GM19452 (cell line): ENCODE measurements at regions not wholly inside any gene's neighbourhood (a gene's known extent, or its start where the extent isn't known, plus 50 kb on each side); places are given as distances from the start of the nearest gene placed in this dataset.
A peak's percentile ranks its signal among the peaks of the same experiment; 100 is the strongest.
"Not testable (repeated sequence)": the region's sequence is repeated elsewhere in the genome, so short reads cannot be mapped to it uniquely, and the experiment has no call there.

ENCODE experiments used
- ATAC-seq: cut with Tn5 transposase; IDR thresholded peaks from one replicate; pipeline ENCODE4 v1.9.1; 2021; ENCODE audit not compliant: unreplicated experiment

DNA sequence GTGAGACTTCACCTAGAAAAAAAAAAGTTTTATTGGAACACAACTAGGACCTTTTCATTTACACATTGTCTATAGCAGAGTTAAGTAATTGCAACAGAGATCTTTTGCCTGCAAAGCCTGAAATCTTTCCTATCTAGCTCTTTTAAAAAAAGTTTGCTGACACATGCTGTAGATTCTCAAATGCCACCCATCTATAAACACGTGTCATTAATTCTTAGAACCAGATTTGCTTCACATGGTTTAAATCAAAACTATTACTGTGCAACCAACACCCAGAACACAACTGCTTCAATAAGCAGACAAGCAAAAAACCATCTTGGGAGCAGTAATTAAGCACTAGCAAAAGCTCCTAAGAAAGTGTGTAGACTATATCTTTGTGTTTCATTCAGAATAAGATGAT lies 55.0 kb downstream of the OXSM start:
- no peak for ATAC-seq

DNA sequence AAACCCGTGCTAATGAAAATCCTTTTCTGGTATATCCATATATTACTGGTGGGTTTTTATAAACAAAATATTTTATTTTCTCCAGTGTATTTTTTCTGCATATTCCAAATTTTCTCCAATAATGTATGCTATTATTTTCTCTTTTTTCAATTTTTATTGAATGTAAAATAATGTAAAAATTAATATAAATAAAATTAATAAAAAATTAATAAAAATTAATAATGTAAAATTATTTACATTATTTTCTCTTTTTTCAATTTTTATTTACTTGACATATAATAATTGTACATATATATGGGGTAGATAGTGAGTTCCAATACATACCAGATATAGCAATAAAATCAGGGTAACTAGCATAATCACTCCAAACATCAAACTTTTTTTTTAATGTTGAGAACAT lies 56.4 kb downstream of the OXSM start:
- no peak for ATAC-seq

DNA sequence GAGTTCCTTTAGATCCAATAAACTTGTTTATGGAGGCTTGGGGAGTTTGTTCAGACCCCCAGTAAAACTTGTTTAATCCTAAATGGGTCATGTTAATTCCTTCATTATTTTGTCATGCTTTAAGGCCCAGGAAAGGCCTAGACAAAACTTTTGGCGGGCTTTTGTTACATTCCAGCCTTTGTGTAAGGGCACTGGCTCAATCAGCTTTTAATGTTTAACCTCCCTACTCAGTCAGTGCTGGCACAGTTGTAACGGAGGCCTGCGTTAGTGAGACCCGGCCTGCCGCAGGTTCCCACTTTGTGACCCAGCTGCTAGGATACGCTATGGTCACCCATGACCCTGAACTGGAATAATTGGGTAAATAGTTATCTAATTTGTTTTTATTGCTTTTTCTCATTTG lies 59.2 kb downstream of the OXSM start:
- no peak for ATAC-seq

DNA sequence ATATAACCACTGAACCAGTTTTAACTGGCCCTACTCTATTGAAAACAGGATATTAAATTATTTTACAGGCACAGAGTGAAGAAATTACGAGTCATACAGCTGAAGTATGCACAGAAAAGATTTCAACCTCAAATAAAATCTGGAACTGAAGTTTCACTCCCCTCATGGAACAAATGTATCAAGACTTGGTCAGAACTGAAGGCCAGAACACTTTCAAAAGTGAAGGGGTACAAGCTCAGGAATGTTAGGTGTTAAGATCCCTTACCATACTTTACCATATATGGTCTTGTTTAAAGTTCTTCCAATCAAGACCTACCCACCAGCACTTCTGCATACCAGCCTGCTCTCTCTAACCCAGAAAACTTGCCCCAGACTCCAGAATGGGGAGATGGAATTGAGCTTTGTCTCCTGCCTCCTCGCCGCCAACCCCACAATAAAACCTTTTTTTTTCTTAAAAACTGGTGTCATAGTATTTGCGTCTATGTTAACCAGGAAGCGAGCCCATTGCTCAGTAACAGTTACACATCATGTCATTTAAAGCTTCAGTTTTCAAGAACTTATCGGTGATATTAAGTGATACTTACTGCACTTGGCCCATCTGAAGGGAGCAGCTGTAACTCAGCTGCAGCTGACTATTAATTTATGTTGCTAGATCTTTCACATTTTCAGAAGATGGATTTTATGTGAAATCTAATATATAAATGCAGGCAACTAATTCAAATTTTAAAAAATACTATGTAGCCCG lies 59.9 kb downstream of the OXSM start:
- no peak for ATAC-seq

DNA sequence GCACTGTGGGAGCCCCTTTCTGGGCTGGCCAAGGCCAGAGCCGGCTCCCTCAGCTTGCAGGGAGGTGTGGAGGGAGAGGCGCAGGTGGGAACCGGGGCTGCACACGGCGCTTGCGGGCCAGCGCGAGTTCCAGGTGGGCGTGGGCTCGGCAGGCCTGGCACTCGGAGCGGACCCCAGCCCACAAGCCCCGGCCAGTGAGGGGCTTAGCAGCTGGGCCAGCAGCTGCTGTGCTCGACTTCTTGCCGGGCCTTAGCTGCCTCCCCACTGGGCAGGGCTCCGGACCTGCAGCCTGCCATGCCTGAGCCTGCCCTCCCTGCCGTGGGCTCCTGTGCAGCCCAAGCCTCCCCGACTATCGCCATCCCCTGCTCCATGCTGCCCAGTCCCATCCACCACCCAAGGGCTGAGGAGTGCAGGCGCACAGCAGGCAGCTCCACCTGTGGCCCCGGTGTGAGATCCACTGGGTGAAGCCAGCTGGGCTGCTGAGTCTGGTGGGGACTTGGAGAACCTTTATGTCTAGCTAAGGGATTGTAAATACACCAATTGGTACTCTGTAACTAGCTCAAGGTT lies 61.9 kb downstream of the OXSM start:
- ATAC-seq = not testable (repeated sequence)

DNA sequence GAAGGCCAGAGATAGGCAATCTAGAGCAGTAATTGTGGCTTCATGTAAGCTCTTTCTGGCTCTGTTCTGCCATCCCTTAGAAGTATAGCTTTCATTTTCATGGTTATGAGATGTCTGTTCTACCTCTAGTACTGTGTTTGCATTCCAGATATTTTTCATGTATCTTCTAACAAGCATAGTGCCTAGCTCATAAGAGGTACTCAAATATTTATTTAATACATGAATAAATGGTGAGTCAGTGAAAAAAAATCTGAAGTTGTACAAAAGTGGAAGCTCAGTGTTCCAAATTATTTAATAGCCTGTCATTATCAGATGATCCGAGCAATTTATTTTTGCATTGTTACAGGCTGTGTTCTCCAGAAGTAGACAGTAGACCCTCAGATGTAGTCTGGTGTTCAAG lies 64.3 kb downstream of the OXSM start:
- no peak for ATAC-seq

DNA sequence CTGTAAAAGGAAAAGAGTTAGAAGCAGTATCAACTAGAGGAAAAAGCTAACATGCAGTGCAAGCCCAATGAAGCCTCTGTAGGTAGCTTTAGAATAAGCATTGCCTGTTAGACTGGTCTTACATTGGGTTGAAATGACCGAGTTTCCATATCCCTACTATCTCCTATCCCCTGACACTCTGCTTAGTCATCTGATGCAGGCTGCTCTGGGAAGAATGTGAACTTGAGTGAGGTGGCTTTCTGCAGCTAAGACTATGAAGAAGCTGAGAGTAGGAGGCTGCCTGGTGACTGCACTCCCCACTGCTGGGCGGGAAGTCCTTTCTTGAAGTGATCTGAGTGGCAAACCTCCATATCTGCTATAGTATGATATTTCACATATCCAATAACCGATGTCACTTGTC lies 64.7 kb downstream of the OXSM start:
- ATAC-seq = no peak

DNA sequence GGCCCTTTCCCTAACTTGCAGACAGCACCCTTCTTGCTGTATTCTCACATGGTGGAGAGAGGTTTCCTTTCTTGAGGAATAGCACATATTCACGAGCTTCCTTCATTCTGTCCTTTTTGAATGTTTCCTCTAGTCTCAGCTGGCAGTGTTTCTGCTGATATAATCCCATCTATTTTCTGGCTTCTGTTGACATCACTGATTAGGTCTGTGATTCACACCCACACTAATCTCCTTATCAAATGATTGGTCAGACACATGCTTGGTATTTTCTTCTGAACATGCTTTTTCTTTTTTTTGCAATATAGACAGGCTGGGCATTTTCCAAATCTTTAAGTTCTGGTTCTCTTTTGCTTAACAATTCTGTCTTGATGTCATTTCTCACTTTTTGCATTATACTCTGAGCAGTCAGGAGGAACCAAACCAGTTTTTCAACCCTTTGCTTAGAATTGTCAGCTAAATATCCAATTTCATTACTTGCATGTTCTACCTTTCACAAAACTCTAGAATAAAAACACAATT lies 65.4 kb downstream of the OXSM start:
- no peak for ATAC-seq

DNA sequence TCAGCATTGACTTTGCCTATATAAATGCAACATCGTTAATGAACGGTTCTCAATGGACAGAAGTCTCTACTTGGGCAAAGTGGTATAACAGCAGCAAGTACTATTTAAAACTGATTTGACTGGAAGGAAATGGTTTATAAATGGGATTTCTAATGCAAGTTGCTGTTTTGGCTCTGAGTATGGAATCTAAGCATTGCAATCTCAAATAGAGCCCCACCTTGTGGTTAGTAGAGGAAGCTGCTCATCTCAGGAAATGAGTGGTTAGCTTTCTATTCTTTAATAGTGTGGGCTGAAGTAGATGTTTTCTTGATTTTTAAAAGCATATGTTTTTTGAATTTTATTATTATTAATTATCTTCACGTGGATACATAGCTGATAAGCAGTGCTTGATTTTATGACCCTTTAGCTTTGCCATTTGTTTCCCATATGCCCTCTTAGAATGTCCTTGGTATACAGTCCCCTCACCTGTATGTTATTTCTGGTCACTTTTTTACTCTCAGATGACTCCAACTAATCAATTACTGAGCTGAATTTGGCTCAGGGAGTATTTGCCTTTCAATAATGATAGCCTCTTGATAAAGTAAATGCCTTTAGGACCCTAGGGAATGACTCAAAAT lies 67.1 kb downstream of the OXSM start:
- ATAC-seq = peak; percentile 96

DNA sequence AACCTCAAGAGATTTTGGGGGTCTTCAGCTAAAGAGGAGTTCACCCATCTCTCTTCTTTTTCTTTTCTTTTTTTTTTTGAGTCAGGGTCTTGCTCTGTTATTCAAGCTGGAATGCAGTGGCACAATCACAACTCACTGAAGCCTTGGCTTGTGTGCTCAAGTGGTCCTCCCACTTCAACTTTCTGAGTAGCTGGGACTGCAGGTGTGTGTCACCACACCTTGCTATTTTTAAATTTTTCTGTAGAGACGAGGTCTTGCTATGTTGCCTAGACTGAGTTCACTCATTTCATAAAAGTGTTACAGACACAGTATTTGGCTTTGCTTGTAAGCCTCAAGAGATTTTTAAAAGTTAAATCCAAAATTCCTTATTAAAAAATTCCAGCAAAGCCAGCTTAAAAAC lies 71.7 kb downstream of the OXSM start:
- no peak for ATAC-seq

DNA sequence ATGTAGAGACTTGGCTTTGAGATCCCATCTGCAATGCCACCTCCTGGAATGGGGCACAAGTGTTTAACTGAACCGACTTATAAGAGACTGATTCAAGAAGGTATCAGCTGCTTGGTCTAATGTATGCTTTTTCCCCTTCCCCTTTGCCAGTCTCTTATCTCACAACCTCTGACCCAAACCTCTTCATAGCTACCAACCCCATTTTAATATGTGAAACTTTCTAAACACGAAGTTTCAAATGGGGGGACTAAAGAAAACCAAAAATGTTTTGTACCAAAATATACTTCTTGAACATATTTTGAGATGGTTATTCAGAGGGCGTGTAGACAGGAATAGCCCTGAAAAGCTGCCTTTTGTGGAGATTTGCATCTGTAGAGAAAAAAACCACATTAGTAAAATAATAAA lies 73.1 kb downstream of the OXSM start:
- no peak for ATAC-seq

DNA sequence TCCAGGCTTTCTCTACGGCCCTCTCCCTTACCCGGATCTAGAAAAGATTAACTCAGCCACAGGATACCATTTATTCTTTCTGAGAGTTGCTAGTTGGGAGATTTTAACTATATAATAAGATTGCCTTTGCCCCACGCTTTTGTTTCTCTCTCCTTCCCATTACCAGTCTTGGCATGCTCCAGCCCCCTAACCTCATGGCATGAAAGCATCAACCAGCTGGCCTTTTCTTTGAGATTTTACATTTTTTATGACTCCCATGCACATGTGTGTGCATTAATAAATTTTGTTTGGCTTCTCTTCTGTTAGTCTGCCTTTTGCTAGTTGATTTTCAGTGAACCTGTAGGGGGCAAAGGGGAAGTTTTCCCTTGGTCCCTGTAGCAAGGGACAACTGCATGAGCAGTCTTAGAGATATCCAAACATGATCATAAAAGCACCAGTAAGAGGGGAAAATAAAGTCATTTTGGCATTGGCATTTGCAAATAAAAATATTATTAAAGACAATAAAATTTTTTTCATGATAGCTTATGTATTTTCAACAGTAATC lies 73.6 kb downstream of the OXSM start:
- no peak for ATAC-seq

DNA sequence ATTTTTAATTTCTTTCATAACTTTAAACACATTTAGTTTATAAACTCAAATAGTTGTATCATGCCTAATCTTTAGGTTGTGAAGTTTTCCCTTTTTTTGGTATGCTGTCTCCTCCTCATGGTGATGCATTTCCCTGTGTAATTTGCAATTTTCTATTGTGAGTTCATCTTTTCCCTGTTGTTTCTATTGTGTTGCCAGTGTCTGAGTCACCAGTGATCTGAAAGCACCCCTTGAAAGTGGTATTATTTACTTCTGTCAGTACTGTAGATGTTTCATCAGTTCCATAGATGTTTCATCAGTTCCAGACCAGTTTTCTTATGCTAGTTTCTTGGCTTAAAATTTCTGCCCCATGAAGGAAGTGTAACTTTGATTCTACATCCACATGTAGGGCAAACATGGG lies 80.6 kb downstream of the OXSM start:
- no peak for ATAC-seq

DNA sequence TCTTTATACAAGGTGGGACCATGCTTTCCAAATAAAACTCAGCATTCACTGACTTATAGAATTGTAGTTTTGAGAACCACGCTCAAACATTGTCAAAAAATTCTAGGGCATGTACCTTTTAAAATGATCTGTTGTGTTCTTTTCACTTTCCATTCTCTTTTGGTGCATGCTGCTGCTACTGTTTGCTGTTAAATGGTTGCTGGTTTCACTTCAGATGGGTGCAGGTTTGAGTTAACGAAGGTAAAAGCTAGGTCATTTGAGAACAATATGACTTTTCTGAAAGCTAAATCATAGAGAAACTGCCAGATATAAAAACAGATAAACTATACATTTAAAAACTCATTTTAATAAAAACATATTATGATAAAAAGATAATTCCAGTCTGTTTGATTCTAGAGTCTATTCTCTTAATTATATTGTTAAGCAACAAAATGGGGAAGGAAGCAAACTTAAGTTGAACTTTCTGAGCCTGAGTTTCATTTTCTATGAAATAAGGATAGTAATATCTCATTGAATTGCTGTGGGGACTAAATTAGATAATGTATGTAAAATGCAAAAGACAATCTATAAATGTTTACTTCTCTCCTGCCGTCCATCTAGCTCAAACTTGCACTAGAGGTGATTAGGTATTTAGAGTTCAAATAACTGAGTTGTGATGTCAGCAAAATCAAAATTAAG lies 82.4 kb downstream of the OXSM start:
- ATAC-seq = peak; percentile 93

DNA sequence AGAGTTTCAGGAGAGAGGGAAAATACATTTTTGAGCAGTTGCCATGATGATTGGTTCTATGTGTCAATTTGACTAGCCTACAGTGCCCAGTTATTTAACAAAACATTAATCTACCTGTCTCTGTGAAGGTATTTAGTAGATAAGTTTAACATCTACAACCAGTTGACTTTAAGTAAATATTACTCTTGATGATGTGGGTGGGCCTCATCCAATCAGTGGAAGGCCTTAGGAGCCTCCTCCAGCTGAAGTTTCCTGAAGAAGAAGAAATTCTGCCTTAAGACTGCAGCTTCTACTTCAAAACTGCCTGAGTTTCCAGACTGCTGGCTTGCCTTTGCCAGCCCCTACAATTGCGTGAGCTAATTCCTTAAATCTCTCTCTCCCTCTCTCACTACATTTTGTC lies 93.6 kb downstream of the OXSM start:
- no peak for ATAC-seq

DNA sequence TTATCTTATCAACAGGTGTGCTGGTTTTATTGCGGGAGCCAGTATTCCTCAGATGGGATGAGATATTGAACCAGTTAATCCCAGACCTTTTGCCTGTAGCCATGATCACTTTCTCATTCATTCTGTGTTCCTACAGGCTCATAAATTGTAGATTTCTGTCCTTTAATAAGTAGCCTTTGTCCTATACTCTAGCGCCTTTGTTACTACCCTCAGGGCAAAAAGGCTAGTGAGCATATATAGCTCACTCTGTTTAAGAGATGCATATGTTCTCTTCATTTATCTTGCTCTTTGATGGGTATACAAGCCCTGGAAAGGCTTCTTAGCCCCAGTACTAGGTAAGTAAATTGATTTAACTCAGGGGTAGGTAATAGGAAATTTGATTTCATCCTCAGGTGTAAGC lies 95.1 kb downstream of the OXSM start:
- ATAC-seq = no peak

DNA sequence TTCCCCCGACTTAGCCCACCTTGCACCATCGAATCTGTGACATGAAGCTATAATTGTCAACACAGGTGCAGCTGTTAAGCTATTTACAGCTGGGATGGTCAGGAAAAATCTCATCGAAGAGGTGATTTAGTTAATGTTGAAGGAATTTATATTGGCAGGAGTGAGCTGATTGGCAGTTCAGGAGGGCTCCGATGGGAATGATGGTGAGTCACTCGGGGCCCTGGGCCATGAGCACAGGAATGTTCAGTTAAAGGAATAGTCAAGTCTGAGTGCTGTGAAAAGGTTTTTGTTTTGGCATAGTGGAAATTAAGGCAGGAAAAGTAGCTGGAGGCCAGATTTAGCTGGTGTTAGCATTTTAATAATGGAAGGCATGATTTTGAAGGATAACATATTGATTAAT lies 95.7 kb downstream of the OXSM start:
- no peak for ATAC-seq

DNA sequence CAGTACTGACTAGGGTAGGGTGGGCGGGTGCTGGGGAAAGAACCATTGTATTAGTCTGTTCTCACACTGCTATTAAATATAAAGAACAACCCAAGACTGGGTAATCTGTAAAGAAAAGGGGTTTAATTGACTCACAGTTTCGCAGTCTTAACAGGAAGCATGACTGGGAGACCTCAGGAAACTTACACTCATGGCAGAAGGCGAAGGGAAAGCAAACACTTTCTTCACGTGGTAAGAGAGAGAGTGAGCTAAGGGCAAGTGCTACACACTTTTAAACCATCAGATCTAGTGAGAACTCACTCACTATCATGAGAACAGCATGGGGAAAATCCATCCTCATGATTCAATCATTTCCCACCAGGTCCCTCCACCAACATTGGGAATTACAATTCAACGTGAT lies 98.0 kb downstream of the OXSM start:
- no peak for ATAC-seq

DNA sequence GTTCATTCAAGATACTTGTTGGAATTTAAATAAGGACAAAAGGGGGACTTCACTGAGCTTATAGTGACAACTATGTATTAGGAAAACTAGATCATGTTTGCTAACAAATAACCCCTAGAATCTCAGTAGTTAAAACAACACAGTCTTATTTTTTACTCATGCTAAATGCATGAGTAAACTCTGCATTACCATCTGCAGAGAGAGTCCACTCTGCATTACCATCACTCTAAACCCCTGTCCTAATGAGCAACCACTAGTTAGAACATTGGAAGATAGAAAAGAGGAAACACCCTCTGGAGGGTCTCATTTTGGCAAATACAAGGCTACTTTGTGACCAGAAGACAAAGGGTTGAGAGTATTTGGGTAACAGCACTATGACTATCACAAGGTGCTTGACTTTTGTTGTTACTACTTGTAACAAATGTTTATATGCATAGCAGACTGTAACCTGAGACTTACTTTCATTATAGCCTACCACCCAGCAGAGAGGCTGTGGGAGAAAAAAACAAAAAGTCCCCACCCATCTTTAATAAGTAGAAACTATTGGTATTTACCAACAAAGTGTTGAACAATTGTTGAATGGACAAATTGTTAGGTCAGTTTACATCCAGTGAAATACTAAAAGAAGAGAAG lies 99.1 kb downstream of the OXSM start:
- no peak for ATAC-seq

DNA sequence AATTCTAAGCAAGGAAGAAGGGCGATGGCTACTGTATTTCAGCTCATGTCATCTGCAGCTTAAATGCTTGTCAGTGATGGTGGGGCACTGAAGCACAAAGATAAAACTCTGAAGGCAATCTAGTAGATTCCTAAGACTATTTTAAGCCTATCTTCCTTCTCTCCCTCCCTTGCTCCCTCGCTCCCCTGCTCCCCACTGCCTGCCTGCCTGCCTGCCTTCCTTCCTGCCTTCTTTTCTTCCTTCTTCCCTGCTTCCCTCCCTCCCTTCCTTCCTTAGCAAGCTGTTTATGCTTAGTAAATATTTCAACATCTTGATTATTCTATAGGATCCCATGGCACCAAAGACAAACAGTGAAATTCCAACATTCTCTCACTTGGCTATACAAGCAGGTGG lies 99.6 kb downstream of the OXSM start:
- ATAC-seq = no peak

DNA sequence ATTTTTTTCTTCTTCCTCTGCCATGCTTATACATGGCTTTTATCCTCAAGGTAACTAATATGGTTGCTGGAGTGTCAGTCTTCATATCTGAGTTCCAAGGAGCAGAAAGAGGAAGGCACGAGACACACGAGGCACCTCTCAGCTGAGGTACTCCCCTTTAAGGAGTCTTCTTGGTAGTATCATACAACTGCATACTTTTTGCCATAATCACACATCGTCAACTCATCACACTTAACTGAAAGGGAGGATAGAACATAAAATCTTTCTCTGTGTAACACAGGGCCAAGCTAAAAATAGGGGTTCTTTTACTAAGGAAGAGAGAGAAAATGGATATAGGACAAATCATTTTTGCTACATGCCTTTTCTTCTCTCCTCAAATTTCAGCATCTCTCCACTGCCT lies 104.2 kb downstream of the OXSM start:
- ATAC-seq = no peak
